Urinary bladder (tissue), 3 donors: ENCODE measurements at regions not wholly inside any gene's neighbourhood (a gene's known extent, or its start where the extent isn't known, plus 50 kb on each side); places are given as distances from the start of the nearest gene placed in this dataset.
"Not testable (repeated sequence)": the region's sequence is repeated elsewhere in the genome, so short reads cannot be mapped to it uniquely, and the experiment has no call there.

Source experiments
- DNase-seq: peaks from one replicate; pipeline ENCODE4 v3.0.0-alpha.2; 2015; ENCODE audit errors: extremely low spot score
- H3K27ac ChIP-seq: one replicate; pipeline ENCODE4 v1.5.1; 2013; ENCODE audit warnings: low read depth, mild to moderate bottlenecking, moderate library complexity
- H3K36me3 ChIP-seq: one replicate; pipeline ENCODE4 v1.6.1; 2013; ENCODE audit warnings: mild to moderate bottlenecking, moderate library complexity; ENCODE audit not compliant: insufficient read depth
- H3K4me1 ChIP-seq: one replicate; pipeline ENCODE4 v1.6.1; 2013; ENCODE audit warnings: mild to moderate bottlenecking, moderate library complexity; ENCODE audit not compliant: insufficient read depth
- H3K4me3 ChIP-seq: one replicate; pipeline ENCODE4 v1.5.1; 2013; ENCODE audit warnings: low read depth, low read length
- WGBS: extraction: QIAGEN DNeasy Blood & Tissue Kit; methylation state at CpG from one replicate; pipeline ENCODE4 v1.1.7; 2013; 5-methylcytosine and 5-hydroxymethylcytosine counted together
- donor health status: healthy with polysubstance abuse.
- donor health status: healthy.

DNA sequence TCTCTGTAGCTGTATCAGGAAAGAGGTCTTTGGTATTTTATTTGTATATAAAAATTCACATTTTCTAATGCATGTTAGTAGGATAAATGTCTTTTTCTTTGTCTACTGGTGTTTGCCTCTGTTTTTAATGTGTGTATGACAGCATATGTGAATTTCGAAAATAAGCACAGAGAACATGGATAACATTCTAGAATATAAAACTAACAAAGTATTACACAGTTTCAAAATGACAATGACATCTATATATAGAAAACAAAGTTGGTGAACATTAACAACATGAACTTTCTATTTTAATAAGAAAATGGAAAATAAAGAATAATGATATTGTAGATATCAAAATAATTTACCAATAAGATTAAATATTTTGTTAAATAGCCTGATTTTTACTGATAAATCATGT, 608.0 kb downstream of the COL12A1 start:
- Histone ChIP-seq H3K4me3 (no peak overlapping the region), H3K36me3 (no peaks in the 10 kb centered on the region), H3K27ac (no peak overlapping the region), H3K4me1 (no peaks in the 10 kb centered on the region)
- no peak for DNase-seq
- WGBS, result 95% methylated on average over 1 of the region's 1 CpG

DNA sequence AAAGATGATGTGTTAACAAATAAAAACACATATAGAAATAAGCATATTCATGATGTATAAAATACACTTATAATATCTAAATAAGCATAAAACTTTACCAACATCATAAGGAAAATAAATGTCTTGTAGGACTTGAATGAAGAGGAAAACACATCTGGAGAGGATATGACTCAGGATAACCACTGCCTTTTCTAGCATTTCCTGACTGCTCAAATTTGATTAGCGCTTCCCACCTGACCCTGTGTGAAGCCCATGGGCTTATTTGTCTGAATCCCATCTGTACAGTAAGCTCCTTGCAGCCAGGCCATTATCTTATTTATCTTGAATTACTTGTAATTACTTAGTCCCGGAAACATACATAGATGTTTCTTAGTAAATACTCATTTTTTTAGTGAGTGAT, 608.6 kb downstream of the COL12A1 start:
- Histone ChIP-seq H3K4me1 (no peaks in the 10 kb centered on the region), H3K36me3 (no peaks in the 10 kb centered on the region), H3K27ac (no peak overlapping the region), H3K4me3 (no peak overlapping the region)
- WGBS, result 87% methylated on average over 2 of the region's 2 CpGs
- DNase-seq, result no peak

DNA sequence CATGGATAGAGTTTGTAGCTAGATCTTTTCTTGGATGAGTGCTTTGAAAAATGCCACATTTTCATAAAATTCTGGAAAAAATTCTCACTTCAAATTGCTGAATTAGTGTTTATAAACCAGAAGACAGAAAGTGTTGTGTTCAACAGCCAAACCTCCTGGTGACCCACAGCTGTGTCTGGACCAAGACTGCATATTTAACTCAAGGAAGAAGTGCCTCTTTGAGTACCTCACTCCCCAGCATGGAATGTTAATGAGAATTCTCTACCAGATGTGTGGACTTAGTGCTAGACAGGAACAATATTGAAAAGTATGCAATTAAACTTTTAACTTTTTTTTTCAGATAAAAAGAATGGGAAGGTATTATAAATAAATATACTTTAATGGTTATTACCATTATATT, 609.3 kb downstream of the COL12A1 start:
- Histone ChIP-seq H3K4me1 (no peaks in the 10 kb centered on the region), H3K27ac (no peak overlapping the region), H3K4me3 (no peak overlapping the region), H3K36me3 (no peaks in the 10 kb centered on the region)
- DNase-seq, result no peak

DNA sequence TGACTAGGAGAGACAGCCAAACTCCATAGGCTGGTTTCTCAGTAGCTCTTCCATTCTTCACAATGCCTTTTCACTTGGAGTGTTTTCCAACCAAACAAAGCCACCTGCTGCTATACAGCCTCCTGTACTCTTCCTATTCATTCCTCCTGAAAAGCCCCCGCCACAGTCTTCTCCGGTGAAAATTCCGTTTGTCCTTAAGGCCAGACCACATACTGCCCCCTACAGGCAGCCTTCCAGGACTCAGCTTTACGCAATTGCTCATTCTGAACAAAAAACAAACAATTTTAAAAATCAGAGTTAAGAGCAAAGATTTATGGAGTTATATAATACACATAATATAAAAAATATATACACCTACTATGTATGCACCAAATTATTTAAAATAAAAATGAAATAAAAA, 611.5 kb downstream of the COL12A1 start:
- not testable (repeated sequence) for H3K36me3 ChIP-seq, DNase-seq, H3K27ac ChIP-seq, H3K4me3 ChIP-seq, H3K4me1 ChIP-seq
- 71% methylated on average over 2 of the region's 4 CpGs for WGBS

DNA sequence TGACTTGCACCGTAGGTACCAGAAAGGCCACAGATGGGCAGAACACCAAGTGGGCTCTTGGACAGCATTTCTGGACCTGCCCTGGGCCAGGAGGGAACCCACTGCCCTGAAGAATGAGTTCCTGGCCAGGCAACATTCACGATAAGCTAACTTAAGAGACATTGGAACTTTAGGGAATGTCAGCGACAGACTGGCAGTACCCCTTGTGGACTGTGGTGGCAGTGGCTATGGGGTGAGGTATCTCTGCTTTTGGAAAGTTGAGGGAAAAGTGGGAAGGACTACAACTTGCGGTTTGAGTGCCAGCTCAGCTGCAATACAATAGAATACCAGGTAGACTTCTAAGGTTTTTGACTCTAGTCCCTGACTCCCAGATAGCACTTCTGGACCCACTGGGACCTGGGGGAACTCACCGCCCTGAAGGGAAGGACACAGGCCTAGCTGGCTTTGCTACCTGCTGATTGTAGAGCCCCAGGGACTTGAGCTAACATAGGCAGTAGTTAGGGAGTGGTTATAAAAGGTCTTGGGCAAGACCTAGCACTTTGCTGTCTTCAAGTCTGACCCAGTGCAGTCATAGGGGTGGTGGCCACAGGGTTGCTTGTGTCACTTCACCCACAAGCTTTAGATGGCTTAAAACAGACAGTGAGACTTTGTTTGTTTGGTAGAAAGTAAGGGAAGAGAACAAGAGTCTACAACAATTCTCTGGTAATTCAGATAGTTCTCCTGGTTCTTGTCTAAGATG, 617.6 kb downstream of the COL12A1 start:
- DNase-seq, result no peak
- H3K4me1 ChIP-seq, result no peaks in the 10 kb centered on the region
- H3K36me3 ChIP-seq, result no peaks in the 10 kb centered on the region
- no peak overlapping the region for H3K4me3 ChIP-seq
- WGBS, result 97% methylated on average over 5 of the region's 5 CpGs
- no peak overlapping the region for H3K27ac ChIP-seq

DNA sequence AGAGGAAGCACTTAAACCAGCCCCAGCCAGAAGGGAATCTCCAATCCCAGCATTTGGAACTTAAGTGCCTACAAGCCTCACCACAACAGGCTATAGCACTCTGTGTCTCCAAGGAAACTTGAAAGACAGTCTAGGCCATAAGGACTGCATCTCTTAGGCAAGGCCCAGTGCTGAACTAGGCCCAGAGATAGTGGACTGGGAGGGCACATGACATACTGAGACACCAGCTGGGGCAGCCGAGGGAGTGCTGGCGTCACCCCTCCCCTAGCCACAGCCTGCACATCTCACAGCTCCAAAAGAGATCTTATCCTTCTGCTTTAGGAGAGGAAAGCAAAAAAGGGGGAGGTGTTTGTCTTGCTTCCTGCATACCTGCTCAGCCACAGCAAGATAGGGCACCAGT, 618.5 kb downstream of the COL12A1 start:
- Histone ChIP-seq H3K4me3 (no peak overlapping the region), H3K36me3 (no peaks in the 10 kb centered on the region), H3K27ac (no peak overlapping the region), H3K4me1 (no peaks in the 10 kb centered on the region)
- DNase-seq, result no peak
- 69% methylated on average over 2 of the region's 2 CpGs for WGBS

DNA sequence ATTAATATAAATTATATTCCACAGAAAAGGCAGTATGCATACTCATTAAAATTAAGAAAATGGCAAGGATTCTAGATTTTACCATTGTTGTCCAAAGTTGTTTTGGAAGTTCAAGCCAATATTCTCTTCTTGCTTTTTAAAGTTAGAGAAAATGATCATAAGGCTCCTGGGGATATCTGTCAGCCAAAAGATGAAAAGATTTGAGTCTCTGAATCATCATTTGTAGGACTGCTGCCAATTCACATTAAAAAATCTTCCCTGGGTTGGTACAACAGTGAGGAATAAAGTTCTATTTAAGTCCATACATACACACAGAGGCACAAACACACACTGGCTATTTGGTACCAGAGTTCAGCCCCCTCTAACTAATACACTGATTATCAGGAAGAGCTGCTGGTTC, 620.1 kb downstream of the COL12A1 start:
- H3K4me3 ChIP-seq, result no peak overlapping the region
- H3K27ac ChIP-seq, result no peak overlapping the region
- H3K36me3 ChIP-seq, result no peaks in the 10 kb centered on the region
- no peak for DNase-seq
- H3K4me1 ChIP-seq, result no peaks in the 10 kb centered on the region

DNA sequence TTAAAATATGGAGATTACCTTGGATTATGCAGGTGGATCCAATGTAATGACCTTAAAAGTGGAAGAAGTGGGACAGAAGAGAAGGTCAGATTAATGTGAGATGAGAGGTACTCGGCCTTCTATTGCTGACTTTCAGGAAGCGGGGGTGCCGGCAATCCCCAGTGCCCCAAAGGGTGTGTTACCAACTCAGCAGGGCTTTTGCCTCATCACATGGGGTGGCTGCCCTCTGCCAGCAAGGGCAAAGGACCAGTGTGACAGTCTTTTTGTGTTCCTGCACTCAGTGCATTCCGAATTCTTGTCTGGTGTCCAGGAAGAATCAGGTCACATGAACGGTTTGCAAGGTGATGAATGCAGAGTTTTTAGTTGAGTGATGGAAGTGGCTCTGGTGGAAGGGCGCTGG, 624.2 kb downstream of the COL12A1 start:
- H3K4me1 ChIP-seq, result no peaks in the 10 kb centered on the region
- H3K4me3 ChIP-seq, result no peak overlapping the region
- WGBS, result 93% methylated on average over 6 of the region's 6 CpGs
- DNase-seq, result no peak
- no peak overlapping the region for H3K27ac ChIP-seq
- no peaks in the 10 kb centered on the region for H3K36me3 ChIP-seq

DNA sequence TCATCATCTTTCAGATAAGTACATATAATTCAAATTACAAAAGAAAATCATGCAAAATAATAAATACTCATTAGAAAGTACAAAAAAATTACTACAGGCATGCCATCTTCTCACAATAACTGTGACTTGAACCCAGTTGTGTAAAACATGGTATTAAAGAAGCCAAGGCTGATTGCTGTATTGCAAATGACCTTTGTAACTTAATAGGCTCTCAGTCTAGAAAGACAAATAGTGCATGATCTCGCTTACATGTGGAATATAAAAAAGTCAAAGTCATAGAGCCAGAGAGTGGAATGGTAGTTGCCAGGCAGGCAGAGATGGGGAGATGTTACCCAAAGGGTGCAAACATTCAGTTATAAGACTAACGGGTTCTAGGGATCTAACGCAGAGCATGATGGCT, 626.1 kb downstream of the COL12A1 start:
- Histone ChIP-seq H3K36me3 (no peaks in the 10 kb centered on the region), H3K4me3 (no peak overlapping the region), H3K4me1 (no peaks in the 10 kb centered on the region), H3K27ac (no peak overlapping the region)
- 93% methylated on average over 3 of the region's 3 CpGs for WGBS
- DNase-seq, result no peak

DNA sequence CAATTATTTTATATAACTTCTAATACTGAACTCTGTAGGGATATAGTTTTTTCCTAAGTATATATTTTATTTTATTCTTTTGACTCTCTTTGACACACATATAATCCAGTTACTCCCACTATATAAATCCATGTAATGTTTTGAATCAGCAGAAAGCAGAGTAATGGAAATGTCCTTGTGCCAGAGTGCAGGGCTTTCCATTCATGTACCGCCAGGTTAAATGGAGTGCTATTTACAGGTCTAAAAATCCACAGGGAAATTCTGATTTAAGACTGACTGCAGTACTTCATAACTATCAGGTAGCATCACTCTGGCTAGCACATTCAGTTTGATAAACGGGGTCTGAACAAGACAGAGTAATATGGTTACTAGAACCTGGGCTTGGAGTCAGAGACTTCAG, 626.8 kb downstream of the COL12A1 start:
- Histone ChIP-seq H3K27ac (no peak overlapping the region), H3K4me3 (no peak overlapping the region), H3K36me3 (no peaks in the 10 kb centered on the region), H3K4me1 (no peaks in the 10 kb centered on the region)
- no peak for DNase-seq
- 69% methylated on average over 2 of the region's 2 CpGs for WGBS

DNA sequence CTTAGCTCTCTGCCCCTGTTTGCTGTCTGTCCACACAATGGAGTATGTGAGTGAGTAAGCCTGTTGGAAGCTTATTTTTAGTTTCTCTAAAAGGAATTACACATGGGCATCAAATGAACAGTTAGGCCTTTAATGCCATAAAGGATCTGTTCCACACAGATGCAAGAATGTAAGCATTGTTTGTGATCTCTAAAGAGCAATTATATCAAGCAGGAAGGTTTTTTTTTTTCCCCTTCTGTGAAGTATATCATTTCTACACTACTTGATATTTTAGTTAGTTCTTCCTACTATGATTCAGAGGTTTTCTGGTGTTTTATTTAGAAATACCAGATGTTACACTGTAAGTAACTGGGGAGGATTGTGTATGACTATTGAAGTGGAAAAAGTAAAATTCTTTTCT, 627.5 kb downstream of the COL12A1 start:
- Histone ChIP-seq H3K4me1 (no peaks in the 10 kb centered on the region), H3K4me3 (no peak overlapping the region), H3K27ac (no peak overlapping the region), H3K36me3 (no peaks in the 10 kb centered on the region)
- no peak for DNase-seq

DNA sequence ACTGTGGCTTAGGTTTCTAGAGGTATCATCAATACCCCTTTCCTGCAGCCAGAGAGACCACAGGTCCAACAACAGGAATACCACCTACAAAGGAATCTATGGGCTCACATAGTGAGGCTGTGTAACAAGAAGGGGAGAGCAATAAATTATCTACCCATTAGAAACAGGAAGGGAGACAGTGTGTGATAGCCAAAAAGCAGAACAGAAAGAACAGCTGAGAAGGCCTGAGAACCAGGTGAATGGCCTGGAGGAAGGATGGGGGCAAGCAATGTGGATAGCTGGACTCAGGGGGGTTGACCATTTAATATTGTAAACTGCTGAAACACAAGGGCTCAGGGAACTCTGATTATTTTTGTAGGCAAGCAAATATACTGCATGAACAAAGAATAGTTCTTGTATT, 628.2 kb downstream of the COL12A1 start:
- DNase-seq, result no peak
- H3K36me3 ChIP-seq, result no peaks in the 10 kb centered on the region
- H3K27ac ChIP-seq, result no peak overlapping the region
- H3K4me1 ChIP-seq, result no peaks in the 10 kb centered on the region
- H3K4me3 ChIP-seq, result no peak overlapping the region

DNA sequence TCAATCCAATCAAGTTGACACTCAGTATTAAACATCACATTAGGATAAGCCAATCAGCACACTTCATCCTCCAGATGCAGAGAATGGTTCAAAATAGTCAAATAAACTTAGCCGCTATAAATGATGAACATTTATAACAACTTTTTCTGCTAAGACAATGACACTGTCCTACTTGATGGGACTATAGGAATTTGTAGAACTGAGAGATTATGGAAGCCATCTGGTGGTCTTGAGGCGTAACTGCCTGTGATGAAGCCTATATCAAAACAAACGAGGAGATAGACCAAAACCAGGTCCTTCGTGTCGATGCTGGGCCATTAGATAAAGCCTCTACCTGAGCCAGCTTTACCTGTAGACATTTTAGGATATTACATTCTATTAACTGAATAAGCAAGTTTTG, 631.1 kb downstream of the COL12A1 start:
- Histone ChIP-seq H3K36me3 (no peaks in the 10 kb centered on the region), H3K4me1 (no peaks in the 10 kb centered on the region), H3K27ac (no peak overlapping the region), H3K4me3 (no peak overlapping the region)
- WGBS, result 51% methylated on average over 5 of the region's 5 CpGs
- no peak for DNase-seq

DNA sequence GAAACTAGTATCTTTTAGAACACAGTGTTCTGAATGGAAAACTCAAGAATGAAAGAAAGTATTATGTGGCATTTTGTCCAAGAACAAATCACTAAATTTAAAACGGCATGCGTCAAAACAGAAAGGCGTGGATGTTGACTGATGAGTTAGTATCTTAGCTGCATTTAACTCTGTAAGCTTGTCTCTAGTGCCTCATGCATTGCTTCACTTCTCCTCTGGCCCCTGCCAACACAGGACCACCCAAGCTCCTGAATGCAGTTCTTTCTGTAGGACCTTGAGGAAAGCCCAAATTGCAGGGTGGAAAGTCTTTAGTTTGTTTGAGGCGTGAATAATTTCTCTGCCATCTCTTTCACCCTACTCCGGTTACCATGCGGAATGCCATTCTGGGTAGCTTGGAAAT, 632.2 kb downstream of the COL12A1 start:
- Histone ChIP-seq H3K4me3 (no peak overlapping the region), H3K27ac (no peak overlapping the region), H3K36me3 (no peaks in the 10 kb centered on the region), H3K4me1 (no peaks in the 10 kb centered on the region)
- 93% methylated on average over 6 of the region's 6 CpGs for WGBS
- no peak for DNase-seq

DNA sequence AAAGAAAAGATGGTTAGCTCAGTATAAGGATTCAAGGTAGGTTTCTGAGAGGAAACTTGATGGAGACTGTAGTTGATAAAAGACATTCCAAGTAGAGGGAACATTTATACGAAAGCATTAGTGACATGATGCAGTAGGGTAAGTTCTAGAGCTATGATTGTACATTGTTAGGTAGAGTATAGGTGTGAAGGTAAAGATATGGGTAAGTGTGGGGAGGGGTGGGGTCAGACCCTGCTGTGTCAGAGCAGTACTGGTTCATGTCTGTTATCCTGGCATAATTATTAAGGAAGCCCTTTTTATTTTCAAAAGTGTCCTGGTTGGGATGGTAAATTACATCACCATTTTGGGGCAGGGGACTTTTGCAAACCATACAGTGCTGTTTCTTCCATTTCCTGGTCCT, 635.8 kb downstream of the COL12A1 start:
- no peaks in the 10 kb centered on the region for H3K4me1 ChIP-seq
- no peak overlapping the region for H3K27ac ChIP-seq
- no peak overlapping the region for H3K4me3 ChIP-seq
- WGBS, result 86% methylated on average over 1 of the region's 1 CpG
- DNase-seq, result no peak
- H3K36me3 ChIP-seq, result no peaks in the 10 kb centered on the region
